Large intestine (tissue), 3 donors: ENCODE measurements at regions not wholly inside any gene's neighbourhood (a gene's known extent, or its start where the extent isn't known, plus 50 kb on each side); places are given as distances from the start of the nearest gene placed in this dataset.

ENCODE experiments used
- DNase-seq, 2 donors: peaks; one replicate each; pipeline versions ENCODE4 v3.0.0 to v3.0.0-alpha.2; 2013
- H3K27ac ChIP-seq: one replicate; pipeline ENCODE4 v1.5.1; 2013; ENCODE audit warnings: low read length
- H3K27me3 ChIP-seq: 2 replicates; pipeline ENCODE4 v1.6.1; 2013; ENCODE audit warnings: low read length; ENCODE audit not compliant: control insufficient read depth, insufficient read depth
- H3K36me3 ChIP-seq: 2 replicates; pipeline ENCODE4 v1.6.1; 2013; ENCODE audit warnings: low read length; ENCODE audit not compliant: control insufficient read depth, insufficient read depth
- H3K4me1 ChIP-seq: one replicate; pipeline ENCODE4 v1.6.1; 2013; ENCODE audit warnings: low read length; ENCODE audit not compliant: control insufficient read depth, insufficient read depth
- H3K4me3 ChIP-seq: one replicate; pipeline ENCODE4 v1.5.1; 2013; ENCODE audit warnings: low read length
- H3K9me3 ChIP-seq: one replicate; pipeline ENCODE4 v1.6.1; 2013; ENCODE audit warnings: mild to moderate bottlenecking, low read depth, low read length, moderate library complexity; ENCODE audit not compliant: control insufficient read depth
- WGBS: methylation state at CpG from one replicate; pipeline ENCODE4 v1.1.5; 2013; ENCODE audit warnings: low lambda C conversion rate; ENCODE audit not compliant: insufficient coverage; 5-methylcytosine and 5-hydroxymethylcytosine counted together

DNA sequence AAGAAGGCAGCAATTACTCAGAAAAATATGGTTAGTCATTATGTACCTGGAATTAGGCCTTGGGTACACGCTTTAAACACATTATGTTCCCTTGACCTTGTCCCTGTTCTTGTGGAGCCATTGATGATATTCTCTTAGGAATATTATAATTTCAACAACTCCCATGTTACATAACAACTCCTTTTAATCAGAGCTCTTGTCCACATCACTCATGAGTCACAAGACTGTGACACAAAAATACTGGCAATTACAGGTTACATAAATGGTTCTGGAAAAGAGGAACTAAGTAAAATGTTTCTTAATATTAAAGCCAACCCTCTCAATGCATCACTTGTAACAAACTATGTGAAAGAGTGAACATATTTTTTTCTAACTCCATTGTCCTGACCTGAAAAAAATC lies 143.8 kb upstream of the PCLO start:
- Histone ChIP-seq H3K4me3 (no peak overlapping the region), H3K27me3 (no peaks in the 10 kb centered on the region)
- no CpG with 5 or more reads among the region's 1 CpG for WGBS

DNA sequence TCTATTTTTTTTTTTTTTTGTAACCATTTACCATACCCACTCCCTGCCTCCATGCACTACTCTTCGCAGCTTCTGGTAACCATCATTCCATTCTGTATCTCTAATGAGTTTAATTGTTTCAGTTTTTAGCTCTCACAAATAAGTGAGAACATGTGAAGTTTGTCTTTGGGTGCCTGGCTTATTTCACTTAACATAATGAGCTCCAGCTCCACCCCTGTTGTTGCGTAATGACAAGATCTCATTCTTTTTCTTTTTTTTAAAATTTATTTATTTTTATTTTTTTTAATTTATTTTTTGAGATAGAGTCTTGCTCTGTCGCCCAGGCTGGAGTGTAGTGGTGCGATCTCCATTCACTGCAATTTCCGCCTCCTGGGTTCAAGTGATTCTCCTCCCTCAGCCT lies 142.3 kb upstream of the PCLO start:
- DNase-seq = no peak
- no peaks in the 10 kb centered on the region for H3K4me1 ChIP-seq
- H3K36me3 ChIP-seq = no peaks in the 10 kb centered on the region
- H3K27ac ChIP-seq = no peak overlapping the region
- 100% methylated on average over 4 of the region's 5 CpGs for WGBS
- no peak overlapping the region for H3K4me3 ChIP-seq
- H3K27me3 ChIP-seq = no peaks in the 10 kb centered on the region
- no peaks in the 10 kb centered on the region for H3K9me3 ChIP-seq

More for the DNA sequence above, 143.8 kb upstream of the PCLO start:
- Histone ChIP-seq H3K9me3 (no peaks in the 10 kb centered on the region), H3K36me3 (no peaks in the 10 kb centered on the region), H3K4me1 (no peaks in the 10 kb centered on the region), H3K27ac (no peak overlapping the region)
- DNase-seq = no peak

DNA sequence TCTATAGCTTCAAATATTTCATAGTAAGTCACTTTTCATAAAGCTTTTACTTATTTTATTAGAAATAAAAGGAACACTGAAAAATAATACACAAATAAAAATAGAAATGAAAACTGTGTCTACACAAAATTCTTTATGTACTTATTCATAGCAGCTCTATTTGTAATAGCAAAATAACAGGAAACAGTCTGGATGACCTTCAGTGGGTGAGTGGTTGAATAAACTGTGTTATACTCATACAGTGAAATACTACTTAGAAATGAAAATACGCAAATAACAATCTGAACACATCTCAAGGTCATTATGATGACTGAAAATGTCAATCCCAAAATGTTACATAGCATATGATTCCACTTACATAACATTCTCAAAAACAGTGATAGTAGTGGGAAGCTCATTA lies 138.7 kb upstream of the PCLO start:
- Histone ChIP-seq H3K27me3 (no peaks in the 10 kb centered on the region), H3K36me3 (no peaks in the 10 kb centered on the region), H3K27ac (no peak overlapping the region), H3K4me3 (no peak overlapping the region), H3K9me3 (no peaks in the 10 kb centered on the region), H3K4me1 (no peaks in the 10 kb centered on the region)
- no CpG with 5 or more reads among the region's 1 CpG for WGBS
- no peak for DNase-seq

DNA sequence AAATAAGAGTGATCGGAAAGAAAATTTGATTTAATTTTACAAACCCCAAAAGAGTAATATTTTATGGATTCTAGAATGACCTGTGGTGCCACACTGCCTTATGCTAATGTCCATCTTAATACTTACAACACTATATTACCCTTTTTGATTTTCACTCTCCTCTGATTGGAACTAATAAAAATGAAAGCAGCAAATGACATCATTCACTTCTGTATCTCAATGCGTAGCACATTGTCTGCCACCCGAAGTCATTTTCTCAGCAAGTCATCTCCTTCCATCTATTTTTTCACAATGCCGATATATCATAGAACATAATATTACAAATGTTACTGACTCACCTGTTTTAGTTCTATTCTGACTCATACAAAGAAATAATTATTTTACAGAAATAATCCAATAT lies 127.5 kb upstream of the PCLO start:
- no peaks in the 10 kb centered on the region for H3K36me3 ChIP-seq
- WGBS = 90% methylated on average over 3 of the region's 4 CpGs
- DNase-seq = no peak
- no peaks in the 10 kb centered on the region for H3K27me3 ChIP-seq
- no peaks in the 10 kb centered on the region for H3K9me3 ChIP-seq
- H3K4me1 ChIP-seq = no peaks in the 10 kb centered on the region
- H3K27ac ChIP-seq = no peak overlapping the region
- H3K4me3 ChIP-seq = no peak overlapping the region

DNA sequence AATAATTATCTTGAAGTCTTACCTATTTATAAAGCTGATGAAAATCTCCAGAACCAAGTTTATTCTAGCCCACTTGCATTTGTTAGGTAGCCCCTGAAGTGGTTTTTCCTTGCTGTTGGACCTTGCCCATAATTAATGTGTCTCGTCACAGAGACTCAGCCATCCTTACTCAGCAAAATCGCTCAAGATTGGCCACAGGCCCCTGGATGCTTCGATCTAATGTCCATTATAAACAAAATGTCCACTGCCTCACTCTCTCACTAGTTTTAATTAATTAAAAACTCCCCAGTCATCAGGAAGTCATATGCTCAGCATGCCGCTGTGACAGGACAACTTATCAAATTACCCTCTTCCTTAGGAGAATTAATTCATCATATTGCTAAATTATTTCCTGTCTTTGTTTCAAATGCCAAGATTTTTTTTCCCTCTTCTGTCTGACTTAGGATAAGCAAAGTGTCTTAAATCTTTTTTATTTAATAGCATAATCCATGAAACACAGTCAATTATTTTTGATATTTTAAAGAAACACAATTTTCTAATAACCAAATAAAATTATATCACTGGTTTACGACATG lies 126.8 kb upstream of the PCLO start:
- Histone ChIP-seq H3K9me3 (no peaks in the 10 kb centered on the region), H3K36me3 (no peaks in the 10 kb centered on the region), H3K4me3 (no peak overlapping the region), H3K27ac (no peak overlapping the region), H3K4me1 (no peaks in the 10 kb centered on the region), H3K27me3 (no peaks in the 10 kb centered on the region)
- DNase-seq = no peak
- 95% methylated on average over 2 of the region's 5 CpGs for WGBS

DNA sequence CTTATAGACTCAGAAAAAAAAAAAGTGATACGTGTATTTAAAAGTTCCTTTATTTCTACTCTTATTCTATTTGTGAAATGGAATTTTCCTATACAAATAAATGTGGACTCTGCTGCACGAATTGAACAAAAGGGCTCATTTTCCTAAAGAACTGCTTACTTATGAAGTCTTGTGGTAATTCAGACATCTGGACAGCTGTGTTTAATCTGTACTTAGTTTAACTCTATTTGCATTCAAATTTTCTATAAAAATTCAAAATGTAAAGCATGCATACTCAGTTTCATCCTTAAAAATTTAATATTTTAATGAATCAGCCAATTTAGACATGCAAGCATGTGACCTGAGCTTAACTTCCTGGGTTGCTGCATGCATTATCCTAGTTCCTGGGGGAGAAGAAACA lies 118.0 kb upstream of the PCLO start:
- Histone ChIP-seq H3K36me3 (no peaks in the 10 kb centered on the region), H3K4me3 (no peak overlapping the region), H3K27me3 (peaks cover 2% of the 10 kb centered on the region), H3K4me1 (no peaks in the 10 kb centered on the region), H3K9me3 (no peaks in the 10 kb centered on the region), H3K27ac (no peak overlapping the region)
- 70% methylated on average over 1 of the region's 2 CpGs for WGBS
- no peak for DNase-seq

DNA sequence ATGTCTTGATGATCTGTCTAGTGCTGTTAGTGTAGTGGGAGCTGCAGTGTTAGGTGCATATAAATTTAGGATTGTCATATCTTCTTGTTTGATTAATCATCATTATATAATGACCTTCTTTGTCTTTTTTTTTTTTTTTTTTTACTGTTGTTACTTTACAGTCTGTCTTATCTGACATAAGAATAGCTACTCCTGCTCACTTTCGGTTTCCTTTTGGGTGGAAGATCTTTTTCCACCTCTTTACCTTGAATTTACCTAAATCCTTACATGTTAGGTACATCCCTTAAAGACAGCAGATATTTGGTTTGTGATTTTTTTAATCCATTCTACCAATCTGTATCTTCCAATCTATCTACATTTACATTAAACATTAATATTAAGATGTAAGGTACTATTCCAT lies 113.6 kb upstream of the PCLO start:
- peaks cover 2% of the 10 kb centered on the region for H3K27me3 ChIP-seq
- H3K9me3 ChIP-seq = no peaks in the 10 kb centered on the region
- no peak for DNase-seq
- 71% methylated on average over 1 of the region's 1 CpG for WGBS
- no peak overlapping the region for H3K4me3 ChIP-seq
- no peaks in the 10 kb centered on the region for H3K4me1 ChIP-seq
- no peak overlapping the region for H3K27ac ChIP-seq
- H3K36me3 ChIP-seq = no peaks in the 10 kb centered on the region

DNA sequence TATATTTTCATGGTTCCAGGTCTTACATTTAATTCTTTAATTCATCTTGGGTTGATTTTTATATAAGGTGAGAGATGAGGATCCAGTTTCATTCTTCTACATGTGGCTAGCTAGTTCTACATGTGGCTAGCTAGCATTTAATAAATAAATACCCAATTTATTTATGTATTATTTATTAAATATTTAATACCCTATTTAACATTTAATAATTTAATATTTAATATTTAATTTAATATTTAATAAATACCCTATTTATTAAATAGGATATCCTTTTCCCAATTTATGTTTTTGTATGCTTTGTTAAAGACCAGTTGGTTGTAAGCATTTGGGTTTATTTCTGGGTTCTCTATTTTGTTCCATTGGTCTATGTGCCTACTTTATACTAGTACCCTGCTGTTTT lies 111.0 kb upstream of the PCLO start:
- Histone ChIP-seq H3K27ac (no peak overlapping the region), H3K36me3 (no peaks in the 10 kb centered on the region), H3K27me3 (no peaks in the 10 kb centered on the region), H3K4me3 (no peak overlapping the region), H3K4me1 (no peaks in the 10 kb centered on the region), H3K9me3 (no peaks in the 10 kb centered on the region)
- no peak for DNase-seq

DNA sequence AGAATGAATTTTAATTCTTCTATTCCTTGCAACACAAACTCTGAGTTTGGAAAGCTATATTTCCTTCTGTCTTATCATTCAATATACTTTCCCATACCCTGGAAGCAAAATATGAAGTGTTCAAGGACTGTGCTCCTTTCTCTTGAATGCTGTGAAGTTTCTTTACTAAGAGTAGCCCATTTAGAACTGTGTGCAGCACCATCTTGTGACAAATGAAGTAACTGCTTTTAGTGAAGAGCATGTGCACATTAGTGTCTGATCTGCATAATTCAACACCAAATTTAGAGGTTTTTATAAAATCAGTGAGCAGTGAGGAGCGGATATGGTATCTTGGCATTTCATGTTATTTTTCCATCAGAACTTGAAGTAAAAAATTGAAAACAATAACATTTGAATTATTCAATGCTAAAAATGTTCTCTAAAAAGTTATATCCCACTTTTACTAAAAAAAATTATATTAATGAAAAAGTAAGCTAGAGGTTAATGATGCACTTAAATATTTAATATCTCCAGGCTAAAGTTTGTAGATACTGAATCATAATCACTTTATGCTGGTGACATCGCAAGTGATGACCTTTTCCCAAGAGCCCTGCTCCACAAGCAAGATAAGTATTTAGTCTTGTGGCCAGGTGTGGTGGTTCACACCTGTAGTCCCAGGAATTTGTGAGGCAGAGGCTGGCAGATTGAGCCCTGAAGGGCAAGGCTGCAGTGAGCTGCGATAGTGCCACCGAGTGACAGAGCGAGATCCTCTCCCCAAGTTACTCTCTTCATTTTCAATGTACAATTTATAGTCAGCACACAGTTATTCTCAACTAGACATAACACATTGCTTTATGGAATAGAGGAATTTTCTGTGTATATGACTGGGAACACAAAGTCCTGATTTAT lies 108.8 kb upstream of the PCLO start:
- Histone ChIP-seq H3K4me3 (no peak overlapping the region), H3K27ac (no peak overlapping the region), H3K9me3 (no peaks in the 10 kb centered on the region), H3K36me3 (no peaks in the 10 kb centered on the region), H3K4me1 (no peaks in the 10 kb centered on the region), H3K27me3 (no peaks in the 10 kb centered on the region)
- peak in 1 of 2 donors; percentile 16 for DNase-seq
- 83% methylated on average over 1 of the region's 5 CpGs for WGBS

DNA sequence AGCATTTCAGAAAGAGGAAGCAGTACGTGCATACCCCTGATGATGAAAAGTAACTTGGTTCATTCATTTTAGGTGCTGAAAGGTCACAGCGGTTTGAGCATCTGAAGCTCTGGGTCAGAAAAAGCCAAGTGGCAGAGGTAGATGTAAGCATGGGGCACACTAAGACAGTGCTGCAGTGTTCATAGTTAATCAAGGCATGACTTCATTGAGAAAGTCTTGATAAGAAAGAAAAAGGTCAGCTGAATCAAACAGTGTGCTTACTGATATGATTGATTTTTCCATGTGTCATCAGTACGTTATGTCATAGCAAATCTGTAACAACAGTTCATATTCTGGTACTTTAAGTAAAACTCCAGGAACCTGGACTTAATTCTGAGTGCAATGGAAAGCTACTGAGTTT lies 107.7 kb upstream of the PCLO start:
- 40% methylated on average over 1 of the region's 3 CpGs for WGBS
- Histone ChIP-seq H3K4me3 (no peak overlapping the region), H3K27ac (no peak overlapping the region), H3K4me1 (no peaks in the 10 kb centered on the region), H3K36me3 (no peaks in the 10 kb centered on the region), H3K27me3 (no peaks in the 10 kb centered on the region), H3K9me3 (no peaks in the 10 kb centered on the region)
- no peak for DNase-seq

DNA sequence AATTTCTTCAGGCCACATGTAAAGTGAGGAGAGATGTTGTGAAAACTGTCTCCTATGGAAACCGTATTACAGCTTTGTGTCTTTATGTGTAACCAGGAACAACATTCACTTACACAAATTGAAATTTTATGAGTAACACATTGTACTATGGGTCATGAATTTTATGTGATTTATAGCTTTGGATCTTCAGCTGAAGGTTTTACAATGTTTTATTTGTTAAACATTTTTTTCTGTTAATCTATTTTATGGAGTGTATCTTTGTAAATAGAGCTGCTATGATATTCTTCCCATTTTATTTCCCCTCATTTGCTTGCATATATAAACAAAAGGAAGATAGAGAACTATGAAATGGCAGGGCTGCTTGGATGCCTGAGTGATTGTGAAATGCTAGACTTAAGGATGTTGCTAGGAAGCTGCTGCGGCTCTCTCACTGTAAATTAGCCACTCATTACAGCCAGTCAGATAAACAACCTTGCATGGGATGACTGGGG lies 104.5 kb upstream of the PCLO start:
- Histone ChIP-seq H3K36me3 (no peaks in the 10 kb centered on the region), H3K27me3 (no peaks in the 10 kb centered on the region), H3K9me3 (no peaks in the 10 kb centered on the region), H3K27ac (no peak overlapping the region), H3K4me1 (no peaks in the 10 kb centered on the region), H3K4me3 (no peak overlapping the region)
- peak in 1 of 2 donors; percentile 20 for DNase-seq
- no CpG with 5 or more reads among the region's 2 CpGs for WGBS
